Endothelial cell (in vitro differentiated cells): ENCODE measurements at regions not wholly inside any gene's neighbourhood (a gene's known extent, or its start where the extent isn't known, plus 50 kb on each side); places are given as distances from the start of the nearest gene placed in this dataset.

Source experiments
- DNase-seq: peaks from one replicate; pipeline ENCODE4 v3.0.0; 2021; ENCODE audit warnings: low spot score
- H3K27ac Mint-ChIP-seq: one replicate; pipeline ENCODE4 v1.8.0; 2021; ENCODE audit warnings: mixed read lengths, inconsistent platforms; ENCODE audit not compliant: unreplicated experiment
- H3K27me3 Mint-ChIP-seq: one replicate; pipeline ENCODE4 v1.8.0; 2021; ENCODE audit warnings: mild to moderate bottlenecking, moderate library complexity, mixed read lengths, inconsistent platforms; ENCODE audit not compliant: unreplicated experiment
- H3K36me3 Mint-ChIP-seq: one replicate; pipeline ENCODE4 v1.8.0; 2021; ENCODE audit warnings: mild to moderate bottlenecking, low read depth, mixed read lengths, inconsistent platforms; ENCODE audit not compliant: unreplicated experiment
- H3K4me1 Mint-ChIP-seq: one replicate; pipeline ENCODE4 v1.8.0; 2021; ENCODE audit warnings: mild to moderate bottlenecking, mixed read lengths, inconsistent platforms; ENCODE audit not compliant: unreplicated experiment
- H3K4me3 Mint-ChIP-seq: one replicate; pipeline ENCODE4 v1.8.0; 2021; ENCODE audit warnings: mild to moderate bottlenecking, mixed read lengths, inconsistent platforms; ENCODE audit not compliant: unreplicated experiment
- H3K9me3 Mint-ChIP-seq: one replicate; pipeline ENCODE4 v1.8.0; 2021; ENCODE audit warnings: mixed read lengths, inconsistent platforms; ENCODE audit not compliant: unreplicated experiment
- CTCF ChIP-seq: fragments of 200-600 bp; sonication (generic); IDR thresholded peaks from one replicate; pipeline ENCODE4 v1.5.0; 2021; ENCODE audit warnings: antibody characterized with exemption; ENCODE audit not compliant: unreplicated experiment

GRCh38 chr16:17685447-17685846 lies 214.7 kb upstream of the XYLT1 start:
- Mint-ChIP-seq H3K9me3 (no peaks in the 10 kb centered on the region), H3K27me3 (peaks cover 1% of the 10 kb centered on the region), H3K4me3 (no peak overlapping the region), H3K4me1 (peaks cover 5% of the 10 kb centered on the region), H3K27ac (no peak overlapping the region), H3K36me3 (no peaks in the 10 kb centered on the region)
- TF ChIP-seq CTCF, result no peak
- DNase-seq, result no peak

GRCh38 chr16:17683281-17683680 lies 212.5 kb upstream of the XYLT1 start:
- no peaks in the 10 kb centered on the region for H3K36me3 Mint-ChIP-seq
- no peaks in the 10 kb centered on the region for H3K4me1 Mint-ChIP-seq
- no peak overlapping the region for H3K4me3 Mint-ChIP-seq
- H3K27me3 Mint-ChIP-seq, result peaks cover 1% of the 10 kb centered on the region
- no peak for TF ChIP-seq CTCF
- DNase-seq, result no peak
- H3K27ac Mint-ChIP-seq, result no peak overlapping the region
- H3K9me3 Mint-ChIP-seq, result no peaks in the 10 kb centered on the region

GRCh38 chr16:17676171-17676570 lies 205.4 kb upstream of the XYLT1 start:
- H3K36me3 Mint-ChIP-seq, result no peaks in the 10 kb centered on the region
- no peak overlapping the region for H3K27ac Mint-ChIP-seq
- peaks cover 2% of the 10 kb centered on the region for H3K27me3 Mint-ChIP-seq
- H3K9me3 Mint-ChIP-seq, result no peaks in the 10 kb centered on the region
- no peak overlapping the region for H3K4me3 Mint-ChIP-seq
- H3K4me1 Mint-ChIP-seq, result no peaks in the 10 kb centered on the region
- no peak for TF ChIP-seq CTCF
- no peak for DNase-seq

- H3K27ac Mint-ChIP-seq, result no peak overlapping the region
- H3K36me3 Mint-ChIP-seq, result no peaks in the 10 kb centered on the region
- no peaks in the 10 kb centered on the region for H3K4me1 Mint-ChIP-seq
- H3K27me3 Mint-ChIP-seq, result peaks cover 2% of the 10 kb centered on the region
- TF ChIP-seq CTCF, result no peak
- H3K9me3 Mint-ChIP-seq, result no peaks in the 10 kb centered on the region
- no peak for DNase-seq
- H3K4me3 Mint-ChIP-seq, result no peak overlapping the region
Measured at GRCh38 chr16:17668386-17668785, 197.6 kb upstream of the XYLT1 start.

GRCh38 chr16:17666293-17666692 lies 195.5 kb upstream of the XYLT1 start:
- no peak for TF ChIP-seq CTCF
- Mint-ChIP-seq H3K27ac (no peak overlapping the region), H3K4me1 (no peaks in the 10 kb centered on the region), H3K27me3 (no peaks in the 10 kb centered on the region), H3K9me3 (no peaks in the 10 kb centered on the region), H3K4me3 (no peak overlapping the region), H3K36me3 (no peaks in the 10 kb centered on the region)
- DNase-seq, result no peak
